GM19452 (cell line): ENCODE measurements at regions not wholly inside any gene's neighbourhood (a gene's known extent, or its start where the extent isn't known, plus 50 kb on each side); places are given as distances from the start of the nearest gene placed in this dataset.

Experiments used
- ATAC-seq: cut with Tn5 transposase; IDR thresholded peaks from one replicate; pipeline ENCODE4 v1.9.1; 2021; ENCODE audit not compliant: unreplicated experiment

DNA sequence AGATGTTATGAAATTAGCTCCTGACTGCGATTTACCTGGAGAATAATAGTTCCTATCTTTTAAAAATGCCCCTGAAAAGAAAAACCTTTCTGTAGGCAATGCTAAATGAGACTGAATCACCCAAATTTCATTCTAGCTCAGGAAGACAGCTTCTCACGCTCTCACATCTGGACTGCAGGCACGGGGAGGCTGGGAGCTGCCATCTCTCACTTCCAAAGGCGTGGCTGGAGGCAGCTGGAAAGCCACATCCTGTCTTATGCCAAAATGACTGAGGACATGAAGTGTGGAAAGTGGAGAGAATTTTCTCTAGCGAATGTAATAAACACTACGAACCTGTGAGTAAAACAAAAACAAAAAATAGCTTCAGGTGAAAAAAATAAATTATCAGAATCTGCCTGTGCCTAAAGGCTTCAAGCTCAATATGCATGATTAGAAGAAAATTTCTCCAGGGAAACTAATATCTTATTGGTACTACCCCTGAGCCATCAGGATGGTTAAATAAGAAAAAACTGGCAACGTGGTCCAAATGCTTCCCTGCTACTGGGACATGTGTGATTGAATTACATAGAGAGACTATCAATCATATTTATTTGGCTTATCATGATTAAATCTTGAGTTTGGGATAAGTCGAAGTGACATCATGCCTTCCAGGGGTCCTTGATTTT, 58.1 kb upstream of the UBL3 start:
- ATAC-seq: no peak

DNA sequence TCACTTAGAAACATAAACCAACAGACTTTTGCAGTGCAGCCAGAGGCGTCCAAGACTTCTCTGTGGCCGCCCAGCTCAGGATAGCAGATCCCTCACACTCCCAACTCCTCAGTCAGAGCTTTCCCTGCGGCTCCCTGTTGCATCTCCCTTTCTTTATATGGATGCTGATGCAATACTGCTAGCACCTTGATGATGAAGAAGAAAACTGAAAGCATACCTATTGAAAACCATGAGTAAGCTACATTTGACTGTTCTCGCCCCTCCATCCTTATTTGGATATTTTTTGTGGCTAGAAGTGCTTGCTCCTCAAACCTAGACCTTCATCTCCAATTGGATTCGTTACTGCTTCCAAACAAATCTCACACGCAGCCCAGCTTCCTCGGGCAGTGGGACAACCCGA, 57.3 kb upstream of the UBL3 start:
- ATAC-seq: no peak

GRCh38 chr13:29906432-29907011, 56.1 kb upstream of the UBL3 start:
- ATAC-seq: no peak

- no peak for ATAC-seq
Measured at GRCh38 chr13:29905845-29906244, 55.4 kb upstream of the UBL3 start.

DNA sequence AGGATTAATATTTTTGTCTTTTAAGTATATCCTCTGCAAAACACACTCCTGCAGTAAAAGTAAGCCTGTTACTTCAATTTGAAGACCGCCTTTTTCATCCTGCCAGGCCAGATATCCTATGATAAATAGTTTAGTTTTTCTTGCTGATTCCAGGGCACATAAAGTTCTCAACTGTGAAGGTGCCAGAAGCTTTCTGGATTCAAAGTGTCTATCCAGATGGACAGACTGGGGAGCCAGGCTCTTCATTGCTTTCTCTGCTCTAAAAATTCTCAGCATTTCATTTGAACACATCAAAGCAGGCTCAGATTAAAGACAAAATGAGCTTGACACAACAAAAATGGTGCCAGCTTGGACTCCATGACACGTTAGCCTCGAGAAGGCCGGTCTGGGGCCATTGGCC, 53.6 kb upstream of the UBL3 start:
- ATAC-seq: no peak

DNA sequence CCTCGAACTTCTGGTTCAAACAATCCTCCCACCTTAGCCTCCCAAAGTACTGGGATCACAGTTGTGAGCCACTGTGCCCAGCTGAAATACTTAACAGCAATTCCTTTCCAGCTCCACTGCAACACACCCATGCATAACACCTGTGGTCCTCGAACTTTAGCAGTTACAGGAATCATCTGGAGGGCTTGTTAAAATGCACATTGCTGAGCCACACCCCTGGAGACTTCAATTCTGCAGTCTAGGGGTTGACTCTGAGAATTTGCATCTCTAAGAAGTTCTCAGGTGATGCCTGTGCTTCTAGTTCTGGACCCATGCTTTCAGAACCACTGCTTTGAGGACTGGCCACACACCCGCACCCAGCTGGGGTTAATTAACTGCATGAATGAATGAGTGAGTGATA, 53.1 kb upstream of the UBL3 start:
- no peak for ATAC-seq

GRCh38 chr13:29902632-29903305, 52.4 kb upstream of the UBL3 start:
- no peak for ATAC-seq

DNA sequence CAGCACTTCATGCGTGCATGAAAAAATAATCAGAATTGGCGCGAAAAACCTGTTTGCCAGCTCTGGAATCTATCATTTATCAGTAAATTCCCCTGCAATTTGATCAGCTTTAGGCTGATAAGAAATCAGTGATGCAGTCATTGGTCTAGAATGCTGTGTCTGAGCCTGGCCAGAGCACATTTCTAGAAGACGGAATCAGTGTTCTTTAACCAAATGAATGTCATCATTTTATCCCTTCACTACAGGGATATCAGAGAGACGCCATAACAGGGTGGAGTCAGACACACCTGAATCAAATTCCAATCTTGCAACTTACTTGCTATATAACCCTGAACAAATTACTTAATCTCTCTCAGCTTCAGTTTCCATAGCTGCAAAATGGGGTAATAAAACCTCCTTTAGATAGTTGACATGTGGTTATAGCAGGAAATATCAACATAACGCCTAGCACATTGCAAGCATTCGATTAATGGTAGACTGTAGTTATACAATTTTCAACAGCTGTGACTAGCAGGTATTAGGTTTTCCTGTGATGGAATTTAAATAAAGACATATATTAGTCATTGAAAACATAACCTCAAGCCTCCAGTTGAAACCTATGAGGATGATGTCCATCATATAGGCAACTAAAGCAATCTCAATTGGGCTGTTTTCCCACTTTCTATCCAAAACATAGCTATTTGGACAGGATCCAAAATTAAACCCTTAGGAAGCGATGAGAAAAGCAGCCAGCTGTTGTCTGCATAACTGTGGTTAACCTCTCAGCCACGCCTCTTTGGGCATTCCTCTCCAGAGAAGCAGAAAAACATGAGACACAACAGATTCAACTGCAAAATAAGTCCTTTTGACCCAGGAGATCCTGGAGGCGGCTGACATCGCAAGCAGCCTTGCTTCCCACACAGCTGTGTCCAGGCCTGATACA, 51.6 kb upstream of the UBL3 start:
- ATAC-seq: no peak
